GM21390 (cell line): ENCODE measurements at regions not wholly inside any gene's neighbourhood (a gene's known extent, or its start where the extent isn't known, plus 50 kb on each side); places are given as distances from the start of the nearest gene placed in this dataset.

ENCODE experiments used
- ATAC-seq: cut with Tn5 transposase; IDR thresholded peaks from one replicate; pipeline ENCODE4 v1.9.1; 2021; ENCODE audit not compliant: unreplicated experiment

DNA sequence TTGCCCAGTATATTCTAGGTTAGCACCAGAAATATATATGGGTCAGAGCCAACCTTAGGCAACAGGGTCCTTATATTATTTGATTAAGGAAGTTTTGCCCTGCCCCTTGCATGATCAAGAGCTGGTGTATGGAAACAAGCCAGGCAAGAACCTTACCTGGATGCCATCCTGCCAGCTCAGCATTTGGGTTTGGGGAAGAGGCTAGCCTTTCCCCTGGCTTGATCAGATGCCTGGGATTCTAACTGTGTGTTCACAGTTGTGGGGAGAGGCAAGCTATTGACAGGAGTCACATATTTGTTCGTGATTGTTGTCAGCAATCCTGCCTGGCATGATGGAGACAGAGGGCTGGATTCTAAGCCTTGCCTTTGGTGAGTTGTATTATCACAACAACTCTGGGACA lies 260.0 kb upstream of the DACH1 start:
- no peak for ATAC-seq

- no peak for ATAC-seq
Observed at GRCh38 chr13:72126424-72126823, 259.4 kb upstream of the DACH1 start.

- no peak for ATAC-seq
Observed at GRCh38 chr13:72125561-72125960, 258.6 kb upstream of the DACH1 start.

DNA sequence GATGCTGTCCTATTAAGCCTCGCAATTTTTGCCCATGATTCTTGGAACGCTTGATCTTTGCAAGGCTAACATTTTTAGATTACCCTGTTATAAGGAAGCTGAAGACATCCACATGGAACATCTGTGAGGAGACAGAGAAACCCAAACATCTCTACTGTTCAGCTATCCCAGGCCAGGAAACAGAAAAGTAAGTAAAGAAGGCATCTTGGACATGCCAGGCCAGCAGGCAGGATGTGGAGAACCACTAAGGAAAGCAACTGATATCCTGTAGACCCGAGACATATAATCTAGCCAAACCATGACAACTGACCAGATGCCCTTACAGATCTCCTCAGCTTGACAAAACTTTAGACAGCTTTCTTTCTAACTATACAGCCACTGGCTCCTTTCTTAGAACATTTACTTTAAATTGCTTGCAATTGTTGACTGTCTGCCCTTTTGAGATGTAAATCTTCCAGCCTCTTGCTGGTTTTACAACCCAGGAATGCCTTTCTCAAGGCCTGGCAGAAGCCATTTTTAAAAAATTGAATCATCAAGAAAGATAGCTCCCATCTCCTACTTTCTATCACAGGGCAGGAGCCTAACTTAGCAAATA lies 255.8 kb upstream of the DACH1 start:
- no peak for ATAC-seq

- no peak for ATAC-seq
Observed at GRCh38 chr13:72121466-72121865, 254.5 kb upstream of the DACH1 start.

- ATAC-seq = no peak
Observed at GRCh38 chr13:72120632-72121031, 253.6 kb upstream of the DACH1 start.

DNA sequence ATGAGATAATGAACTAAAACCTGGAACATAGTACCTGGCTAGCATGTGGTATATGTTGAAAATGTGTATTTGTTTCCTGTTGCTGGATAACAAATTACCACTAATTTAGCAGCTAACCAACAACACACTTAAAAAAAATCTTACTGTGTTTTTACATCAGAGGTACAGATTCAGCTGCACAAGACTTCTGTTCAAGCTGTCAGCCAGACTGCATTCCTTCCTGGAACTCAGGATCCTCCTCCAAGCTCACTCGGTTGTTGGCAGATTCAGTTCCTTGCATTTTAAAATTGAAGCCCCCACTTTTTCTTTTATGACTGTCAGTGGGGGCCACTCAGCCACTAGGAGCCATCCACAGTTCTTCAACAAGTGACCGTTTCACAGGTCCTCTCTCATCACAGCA lies 246.9 kb upstream of the DACH1 start:
- no peak for ATAC-seq

DNA sequence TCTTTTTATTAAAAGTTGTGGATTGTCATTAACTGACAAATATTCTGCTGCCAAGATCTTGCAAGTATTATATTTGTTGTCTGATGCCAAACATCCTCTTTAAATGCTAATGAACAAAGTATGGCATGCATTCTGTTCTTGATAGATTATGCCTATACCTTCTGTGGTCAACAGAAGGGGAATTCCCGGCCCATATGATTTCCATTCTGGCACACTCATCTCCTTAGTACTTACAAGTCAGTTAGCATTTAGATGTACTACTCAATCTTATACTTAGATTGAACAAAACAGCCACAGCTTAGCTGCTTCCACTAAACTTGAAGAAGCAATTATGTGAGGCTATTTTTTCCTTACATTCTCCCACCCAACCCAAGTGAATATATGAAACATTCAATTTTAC lies 246.1 kb upstream of the DACH1 start:
- no peak for ATAC-seq

DNA sequence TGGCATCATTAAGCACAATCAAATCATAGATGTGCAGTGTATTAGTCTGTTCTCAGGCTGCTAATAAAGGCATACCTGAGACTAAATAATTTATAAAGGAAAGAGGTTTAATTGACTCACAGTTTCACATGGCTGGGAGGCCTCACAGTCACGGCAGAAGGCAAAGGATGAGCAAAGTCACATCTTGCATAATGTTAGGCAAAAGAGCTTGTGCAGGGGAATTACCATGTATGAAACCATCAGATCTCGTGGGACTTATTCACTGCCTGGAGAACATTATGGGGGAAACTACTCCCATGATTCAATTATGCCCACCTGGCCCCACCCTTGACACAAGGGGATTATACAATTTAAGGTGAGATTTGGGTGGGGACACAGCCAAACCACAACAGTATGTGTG lies 245.2 kb upstream of the DACH1 start:
- no peak for ATAC-seq

GRCh38 chr13:72109863-72110262 lies 242.9 kb upstream of the DACH1 start:
- no peak for ATAC-seq

DNA sequence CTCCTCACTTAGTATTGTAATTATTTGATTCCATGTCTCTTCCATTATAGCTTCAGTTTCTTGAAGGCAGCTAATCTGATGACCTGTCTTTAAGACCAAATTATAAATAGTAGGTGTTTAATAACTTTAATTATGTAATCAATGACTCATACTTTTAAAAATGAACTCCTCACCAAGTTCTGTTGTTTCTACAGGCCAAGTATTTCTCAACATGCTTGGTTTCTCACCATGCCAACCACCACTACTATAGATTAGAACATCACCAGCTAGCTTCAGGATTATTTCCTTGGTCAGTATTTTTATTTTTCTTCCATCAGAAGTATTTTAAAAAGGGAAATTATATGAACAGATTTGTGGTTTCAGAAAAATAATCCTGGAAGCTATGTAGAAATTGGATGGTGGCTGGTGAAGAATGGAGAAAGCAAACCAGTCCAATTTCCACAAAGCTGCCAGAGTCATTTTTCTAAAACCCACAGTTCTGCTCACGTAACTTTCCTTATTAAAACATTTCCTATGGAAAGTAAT lies 237.7 kb upstream of the DACH1 start:
- ATAC-seq = no peak

DNA sequence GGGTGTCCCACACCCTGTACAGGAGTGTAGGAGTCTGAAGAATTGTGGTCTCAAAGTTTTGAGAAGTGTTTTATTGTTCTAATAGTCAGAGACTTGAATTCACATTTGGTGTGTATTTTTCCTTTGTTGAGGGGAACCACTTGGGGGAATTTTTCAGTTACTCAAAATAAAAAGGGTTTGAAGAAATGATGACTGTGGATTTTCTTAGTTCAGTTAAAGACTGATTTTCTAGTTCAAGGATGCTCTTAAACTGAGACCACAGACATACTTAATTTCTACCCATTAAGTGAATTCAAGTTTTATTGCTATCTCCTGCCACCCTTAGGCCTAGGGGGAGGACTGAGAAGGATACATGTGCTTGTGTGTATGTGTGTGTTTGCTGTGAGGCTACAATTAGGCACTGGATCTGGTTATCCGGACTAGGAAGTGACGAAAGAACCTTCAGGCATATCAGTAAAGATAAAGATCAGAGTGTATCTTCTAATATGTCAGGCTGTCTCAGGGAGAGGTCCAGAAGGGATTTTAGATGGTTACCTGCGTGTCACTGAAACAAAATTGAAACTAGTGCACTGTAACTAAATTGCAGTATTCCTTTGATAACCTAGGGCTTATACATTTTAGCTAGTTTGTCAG lies 234.9 kb upstream of the DACH1 start:
- ATAC-seq = no peak

DNA sequence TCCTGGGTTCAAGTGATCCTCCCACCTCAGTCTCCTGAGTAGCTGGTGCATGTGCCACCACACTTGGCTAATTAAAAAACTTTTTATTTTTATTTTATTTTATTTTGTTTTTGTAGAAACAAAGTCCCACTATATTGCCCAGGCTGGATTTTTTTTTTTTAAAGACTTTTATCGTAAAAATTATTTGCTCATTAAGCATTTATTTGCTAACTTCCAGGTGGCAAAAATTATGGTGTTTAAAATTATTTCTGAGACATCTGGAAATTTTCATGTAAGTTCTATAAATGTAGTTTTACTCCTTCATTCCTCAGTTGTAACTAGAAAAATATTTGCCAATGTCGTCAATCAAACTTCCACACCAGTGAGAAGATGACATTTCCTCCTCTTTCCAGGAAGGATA lies 233.3 kb upstream of the DACH1 start:
- no peak for ATAC-seq

- ATAC-seq = no peak
Observed at GRCh38 chr13:72097568-72097967, 230.6 kb upstream of the DACH1 start.

DNA sequence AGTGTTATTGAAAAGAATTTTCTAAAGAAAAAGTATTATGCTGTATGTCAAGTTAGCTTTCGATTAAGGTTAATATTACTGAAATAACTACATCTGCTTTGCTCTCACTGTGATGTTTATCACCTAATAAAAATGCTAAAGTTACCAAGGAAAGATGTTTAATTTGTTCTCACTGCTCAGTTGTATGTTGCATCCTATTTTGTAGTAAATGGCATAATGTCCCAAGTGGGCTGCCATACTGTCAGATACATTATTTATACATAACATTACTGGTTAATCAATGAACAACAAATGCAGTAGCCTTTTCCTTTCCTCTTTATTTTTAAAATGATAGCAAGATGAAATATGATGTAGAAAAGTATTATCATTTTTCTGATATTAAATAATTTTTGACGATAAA lies 226.3 kb upstream of the DACH1 start:
- ATAC-seq = no peak

- no peak for ATAC-seq
Observed at GRCh38 chr13:72074663-72075062, 207.7 kb upstream of the DACH1 start.

DNA sequence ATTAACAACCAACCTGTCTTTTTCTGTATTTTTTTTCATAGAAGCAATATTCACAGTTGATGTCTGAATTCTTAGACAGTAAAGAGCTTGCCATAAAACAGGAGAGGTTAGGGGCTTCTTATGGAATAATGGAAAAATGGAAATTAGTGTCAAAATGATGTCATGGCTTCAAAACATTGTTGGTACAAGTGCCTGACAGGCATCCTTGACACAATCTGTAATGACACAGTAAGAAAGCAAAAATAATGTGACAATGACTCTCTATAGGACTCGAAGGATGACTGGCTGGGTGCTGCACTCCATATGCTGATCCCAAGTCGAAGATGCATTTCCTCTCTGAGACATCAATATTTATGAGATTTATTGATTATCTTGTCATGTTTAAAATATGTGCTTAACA lies 205.3 kb upstream of the DACH1 start:
- ATAC-seq = no peak

- ATAC-seq = no peak
Observed at GRCh38 chr13:72071713-72072112, 204.7 kb upstream of the DACH1 start.

DNA sequence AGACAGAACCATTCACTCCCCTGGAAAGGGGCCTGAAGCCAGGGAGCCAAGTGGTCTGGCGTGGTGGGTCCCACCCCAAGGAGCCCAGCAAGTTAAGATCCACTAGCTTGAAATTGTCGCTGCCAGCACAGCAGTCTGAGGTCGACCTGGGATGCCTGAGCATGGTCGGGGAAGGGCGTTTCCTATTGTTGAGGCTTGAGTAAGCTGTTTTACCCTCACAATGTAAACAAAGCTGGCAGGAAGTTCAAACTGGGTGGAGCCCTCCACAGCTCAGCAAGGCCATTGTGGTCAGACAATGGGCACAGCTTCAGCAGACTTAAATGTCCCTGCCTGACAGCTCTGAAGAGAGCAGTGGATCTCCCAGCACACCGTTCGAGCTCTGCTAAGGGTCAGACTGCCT lies 195.6 kb upstream of the DACH1 start:
- no peak for ATAC-seq

GRCh38 chr13:72061613-72062012 lies 194.6 kb upstream of the DACH1 start:
- ATAC-seq = no peak

DNA sequence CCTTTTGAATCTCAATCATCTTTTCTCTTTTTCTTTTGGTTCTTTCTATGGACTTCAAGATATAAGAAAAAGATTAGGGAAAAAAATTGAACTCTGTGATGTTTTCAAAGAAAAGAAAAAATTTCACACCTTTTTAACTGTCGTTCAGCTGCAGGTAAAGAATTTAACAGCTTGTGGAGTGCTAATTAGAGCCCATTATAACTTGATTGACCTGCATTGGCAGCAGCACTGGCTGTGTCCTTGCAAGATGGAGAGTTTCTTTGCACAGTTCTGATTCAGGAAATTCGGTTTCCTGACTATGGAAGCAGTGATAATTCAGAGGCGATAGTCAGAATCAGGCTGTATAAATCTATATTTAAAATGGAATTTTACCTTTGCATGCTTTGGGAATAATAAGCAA lies 183.2 kb upstream of the DACH1 start:
- ATAC-seq = no peak

DNA sequence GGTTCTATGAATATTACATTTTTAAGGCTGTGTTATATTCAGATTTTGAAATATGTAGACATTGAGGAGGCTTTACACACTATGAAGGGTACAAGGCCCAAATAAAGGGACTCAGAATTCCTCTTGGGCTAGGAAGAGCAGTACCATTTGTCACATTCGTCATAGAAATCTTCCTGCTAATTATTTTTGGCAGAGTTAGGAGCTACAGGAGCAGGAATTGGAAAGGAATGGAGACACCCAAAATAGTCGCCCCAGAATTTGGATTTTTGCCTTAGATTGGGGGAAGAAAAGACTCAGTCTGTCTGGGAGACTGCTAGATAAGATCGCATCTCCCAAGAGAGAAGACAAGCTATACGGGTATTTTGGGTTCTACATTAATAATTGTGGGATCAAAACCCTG lies 176.4 kb upstream of the DACH1 start:
- ATAC-seq = no peak

- no peak for ATAC-seq
Observed at GRCh38 chr13:72041165-72041564, 174.2 kb upstream of the DACH1 start.
